Stimulated activated CD4-positive, alpha-beta T cell treated with anti-CD3 and anti-CD28 coated beads, Interleukin-4, amount 100 ng/mL, for 1 hour (primary cell): ENCODE measurements at regions not wholly inside any gene's neighbourhood (a gene's known extent, or its start where the extent isn't known, plus 50 kb on each side); places are given as distances from the start of the nearest gene placed in this dataset.
A peak's percentile ranks its signal among the peaks of the same experiment; 100 is the strongest.

Experiments
- DNase-seq: peaks from one replicate; pipeline ENCODE4 v3.0.0-alpha.2; 2020

DNA sequence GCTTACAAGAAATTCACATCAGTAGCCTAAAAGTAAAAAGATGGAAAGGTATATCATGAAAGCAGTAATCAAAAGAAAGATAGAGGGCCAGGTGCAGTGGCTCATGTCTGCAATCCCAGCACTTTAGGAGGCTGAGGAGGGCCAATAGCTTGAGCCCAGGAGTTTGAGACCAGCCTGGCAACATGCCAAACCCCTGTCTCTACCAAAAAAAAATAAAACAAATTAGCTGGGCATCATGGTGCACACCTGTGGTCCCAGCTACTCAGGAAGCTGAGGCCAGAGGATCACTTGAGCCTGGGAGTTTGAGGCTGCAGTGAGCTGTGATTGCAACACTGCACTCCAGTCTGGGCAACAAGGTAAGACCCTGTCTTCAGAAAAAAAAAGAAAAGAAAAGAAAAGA lies 55.5 kb downstream of the GSPT2 start:
- DNase-seq, result no peak

DNA sequence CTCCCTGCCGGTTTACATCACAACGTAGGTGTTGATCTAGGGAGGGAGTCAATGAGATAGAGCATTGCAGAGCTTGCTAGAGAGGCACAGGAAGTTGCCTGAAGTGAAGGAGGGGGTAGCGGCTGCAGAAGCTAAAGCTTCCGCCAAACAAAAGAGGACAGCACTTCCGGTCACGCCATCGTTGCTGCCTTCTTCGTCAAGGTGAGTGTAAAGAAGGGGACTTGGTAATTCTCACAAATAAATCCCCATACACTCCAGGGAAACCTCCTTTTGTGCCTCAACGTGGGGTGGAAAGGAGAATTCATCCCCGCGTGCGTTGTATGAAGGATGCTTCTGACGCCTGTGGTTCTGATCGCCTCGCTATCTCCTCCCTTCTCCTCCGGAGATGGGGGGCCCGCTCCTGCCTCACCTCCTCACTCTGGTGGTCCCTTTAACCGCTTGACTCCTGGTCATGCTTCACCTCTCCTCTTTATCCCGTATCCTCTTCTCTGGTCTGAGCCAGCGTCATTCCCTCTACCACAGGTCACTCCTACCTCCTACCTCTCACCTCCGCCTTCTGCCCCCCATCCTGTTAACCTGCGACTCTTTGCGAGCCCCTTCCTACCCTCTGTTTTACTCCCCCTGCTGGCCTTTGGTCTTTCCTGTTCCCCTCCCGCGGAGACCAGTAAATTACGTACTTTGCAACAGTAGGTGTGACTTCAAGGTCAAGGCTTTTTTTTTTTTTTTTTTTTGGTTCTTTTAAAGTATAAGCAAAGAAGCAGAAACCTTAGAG lies 59.9 kb downstream of the GSPT2 start:
- DNase-seq, result peak; percentile 43

DNA sequence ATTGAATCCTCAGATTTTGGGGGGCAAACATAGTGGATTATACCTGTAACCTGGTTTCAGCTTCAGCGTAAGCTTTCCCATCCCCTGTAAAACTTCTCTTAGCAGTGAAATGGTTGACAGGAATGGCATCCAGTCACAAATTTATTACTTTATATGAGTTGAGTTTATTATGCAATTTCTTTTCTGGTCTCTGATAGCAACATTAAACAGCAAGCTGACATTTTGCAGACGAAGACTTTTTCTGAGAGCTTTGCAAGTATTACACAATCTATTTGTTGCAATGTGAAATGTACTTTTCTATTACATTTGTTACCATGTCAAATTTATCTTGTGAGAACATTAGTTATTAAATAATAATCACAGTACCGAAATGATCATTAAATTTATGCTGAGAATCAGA lies 60.6 kb downstream of the GSPT2 start:
- DNase-seq, result no peak

DNA sequence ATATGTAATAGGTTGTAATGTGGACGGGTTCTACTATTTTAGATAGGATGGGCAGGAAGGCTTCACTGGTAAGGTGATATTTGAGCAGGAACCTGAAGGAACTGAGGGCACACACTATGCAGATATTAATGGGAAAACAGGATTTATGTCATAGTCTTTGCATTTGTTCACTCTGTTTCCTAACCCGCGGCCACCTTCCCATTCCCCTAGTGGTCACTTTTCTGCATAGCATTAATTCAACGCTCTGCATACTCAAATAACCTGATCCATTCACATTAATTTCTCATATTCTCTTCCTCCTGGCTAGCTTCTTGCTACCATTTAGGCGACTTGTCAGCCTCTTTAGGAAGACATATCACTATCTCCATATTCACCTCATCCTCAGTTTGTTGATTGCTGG lies 61.5 kb downstream of the GSPT2 start:
- DNase-seq, result no peak

DNA sequence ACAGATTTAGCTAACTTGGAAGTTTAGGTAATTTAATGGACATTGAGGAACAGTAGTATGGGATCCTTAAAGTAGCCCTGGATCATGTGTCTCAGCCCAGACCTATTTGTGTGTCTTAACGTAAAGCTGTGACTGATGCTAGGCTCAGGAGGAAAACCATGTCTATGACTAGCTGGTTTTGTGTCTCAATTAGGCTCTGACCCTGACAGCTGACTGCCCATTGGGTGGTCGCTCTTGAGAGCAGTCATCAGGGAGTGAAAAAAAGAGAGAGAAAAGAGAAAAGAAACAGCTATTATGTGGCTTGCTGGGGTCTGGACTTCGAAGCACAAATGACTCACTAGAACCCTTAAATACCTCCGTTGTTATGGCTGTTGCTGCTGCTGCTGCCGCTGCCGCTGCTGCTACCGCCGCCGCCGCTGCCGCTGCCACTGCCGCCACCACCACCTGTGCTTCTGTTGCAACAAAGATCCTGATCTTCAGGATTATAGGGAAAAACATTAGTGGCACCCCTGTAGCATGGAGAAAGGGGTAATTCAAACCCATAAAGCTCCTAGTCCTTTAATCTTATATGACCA lies 70.7 kb downstream of the GSPT2 start:
- DNase-seq, result no peak

DNA sequence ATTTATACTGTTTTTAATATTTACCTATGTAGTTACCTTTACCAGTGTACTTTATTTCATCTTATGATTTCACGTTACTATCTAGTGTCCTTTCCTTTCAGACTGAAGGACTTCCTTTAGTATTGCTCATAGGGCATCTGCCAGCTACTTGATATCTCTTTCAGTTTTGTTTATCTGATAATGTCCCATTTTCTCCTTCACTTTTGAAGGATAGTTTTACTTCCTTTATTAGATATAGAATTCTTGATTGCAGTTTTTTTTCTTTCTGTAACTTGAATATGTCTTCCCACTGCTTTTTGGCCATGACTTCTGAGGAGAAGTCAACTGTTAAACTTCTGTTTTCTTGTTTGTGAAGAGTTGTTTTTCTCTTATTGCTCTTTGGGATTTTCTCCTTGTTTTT lies 69.4 kb upstream of the MAGED1 start:
- DNase-seq, result no peak

DNA sequence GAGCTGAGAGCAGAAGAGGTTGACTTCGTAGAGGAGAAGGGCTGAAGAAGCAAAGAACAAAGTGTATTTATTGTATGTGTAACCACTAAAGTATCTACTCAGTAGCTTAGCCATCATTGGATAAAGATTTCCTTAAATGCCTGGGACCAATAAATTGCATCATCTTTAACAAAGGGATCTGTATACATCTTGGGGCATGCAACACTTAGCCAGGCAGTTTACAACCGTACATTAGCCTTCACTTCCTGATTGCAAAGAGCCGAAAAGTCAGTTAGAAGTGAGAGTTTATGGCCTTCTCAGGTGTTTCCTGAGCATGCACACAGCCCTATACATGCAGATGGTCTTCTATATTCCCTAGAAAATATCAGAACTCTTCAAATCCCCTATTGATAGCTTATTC lies 68.0 kb upstream of the MAGED1 start:
- no peak for DNase-seq

DNA sequence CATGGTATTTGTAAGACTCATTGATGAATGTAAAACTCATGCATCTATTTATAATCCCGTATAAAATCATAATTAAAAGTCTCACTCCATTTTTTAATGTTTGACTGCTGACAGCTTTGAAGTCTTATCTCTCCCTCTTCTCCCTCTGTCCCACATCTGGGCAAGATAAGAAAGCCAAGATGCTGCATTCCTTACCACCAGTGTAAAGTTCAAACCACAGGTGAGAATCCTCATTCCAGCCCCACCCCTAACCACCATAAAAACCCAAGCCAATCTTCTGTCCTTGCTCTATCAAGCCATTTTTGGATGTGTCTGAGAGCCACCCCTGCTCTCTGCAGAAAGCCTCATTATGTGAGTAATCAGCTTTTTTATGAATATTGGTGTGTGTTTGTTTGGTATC lies 59.3 kb upstream of the MAGED1 start:
- no peak for DNase-seq

DNA sequence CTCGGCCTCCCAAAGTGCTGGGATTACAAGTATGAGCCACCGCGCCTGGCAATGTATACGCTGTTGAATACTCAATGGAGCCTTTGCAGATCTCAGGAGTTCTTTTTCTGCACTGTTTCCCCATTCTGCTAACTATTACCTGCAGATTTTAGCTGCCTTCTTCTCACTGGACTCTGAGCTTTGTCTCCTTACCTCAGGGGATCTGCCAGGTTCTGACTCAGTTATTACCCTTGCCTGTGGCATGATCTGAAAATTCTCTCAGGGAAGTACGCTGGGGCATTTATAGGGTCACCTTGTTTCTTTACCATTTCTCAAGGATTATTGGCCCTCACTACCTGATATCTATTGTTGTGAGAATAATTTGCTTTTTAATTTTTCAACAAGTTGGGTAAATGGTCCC lies 56.6 kb upstream of the MAGED1 start:
- no peak for DNase-seq

DNA sequence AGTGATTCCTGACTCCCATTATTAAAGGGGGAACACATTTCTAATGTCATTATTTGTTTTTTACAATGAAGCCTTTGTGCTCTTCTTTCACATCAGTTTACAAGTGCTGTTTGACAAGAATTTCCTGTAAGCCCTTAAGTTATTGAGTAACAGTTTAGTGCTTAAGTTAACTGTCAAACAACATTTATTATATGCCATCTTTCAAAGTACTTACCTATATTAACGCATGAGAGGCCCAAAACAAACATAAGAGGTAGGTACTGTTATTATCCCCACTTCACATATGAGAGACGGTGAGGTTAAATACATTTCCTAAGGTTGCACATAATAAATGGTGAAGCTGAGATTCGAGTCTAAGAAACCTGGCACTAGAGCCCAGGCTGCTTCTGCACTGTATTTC lies 56.0 kb upstream of the MAGED1 start:
- DNase-seq, result no peak

DNA sequence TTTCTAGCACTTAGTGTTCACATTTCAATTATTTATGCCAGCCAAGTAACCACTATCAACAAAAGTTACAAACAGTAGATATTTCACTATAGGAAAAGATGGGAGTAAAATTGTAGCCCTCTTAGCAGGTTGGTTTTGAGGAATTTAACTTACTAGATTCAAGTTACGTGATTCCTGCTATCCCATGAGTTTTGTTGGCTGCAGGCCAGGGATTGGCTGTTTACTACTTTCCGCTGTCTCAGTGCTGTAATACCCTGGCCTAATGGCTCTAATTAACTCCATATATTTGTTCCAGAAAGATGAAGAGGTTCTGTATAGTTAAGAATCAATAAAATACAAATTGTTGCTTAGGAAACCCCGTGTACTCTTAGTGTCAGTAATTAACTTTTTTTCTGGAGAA lies 55.5 kb upstream of the MAGED1 start:
- DNase-seq, result no peak
